ENCODE measurements at regions not wholly inside any gene's neighbourhood (a gene's known extent, or its start where the extent isn't known, plus 50 kb on each side); places are given as distances from the start of the nearest gene placed in this dataset.

- Histone ChIP-seq H3K27me3 (ENCODE audit: insufficient read depth, low read length, poor library complexity, severe bottlenecking) (no peaks in the 10 kb centered on the region), H3K4me1 (ENCODE audit: insufficient read depth, low read length, poor library complexity, severe bottlenecking) (peaks cover 56% of the 10 kb centered on the region), H3K9ac (ENCODE audit: low read depth, low read length, poor library complexity, severe bottlenecking) (peak overlapping the region; percentile 51), H3F3A (ENCODE audit: low read depth) (peaks cover 15% of the 10 kb centered on the region), H4K20me1 (ENCODE audit: insufficient read depth, low read length, poor library complexity, severe bottlenecking) (no peaks in the 10 kb centered on the region), H2AFZ (ENCODE audit: low read length) (no peak overlapping the region), H3K9me2 (replicated peaks; ENCODE audit: low read depth, low read length) (no peaks in the 10 kb centered on the region), H3K79me2 (ENCODE audit: insufficient read depth, low read length) (no peaks in the 10 kb centered on the region), H3K9me3 (ENCODE audit: insufficient read depth, low read depth, low read length) (no peaks in the 10 kb centered on the region), H3K4me2 (ENCODE audit: low read depth, low read length, poor library complexity, severe bottlenecking) (peak overlapping the region; percentile 70), H3K4me3 (ENCODE audit: low read length, poor library complexity, severe bottlenecking) (peak overlapping the region; percentile 55), H3K36me3 (ENCODE audit: insufficient read depth, low read length) (no peaks in the 10 kb centered on the region)
- no peak for TF ChIP-seq EZH2phosphoT487 (IDR thresholded peaks at IDR 0.05; ENCODE audit: borderline replicate concordance)
- TF ChIP-seq, protein P1, sequence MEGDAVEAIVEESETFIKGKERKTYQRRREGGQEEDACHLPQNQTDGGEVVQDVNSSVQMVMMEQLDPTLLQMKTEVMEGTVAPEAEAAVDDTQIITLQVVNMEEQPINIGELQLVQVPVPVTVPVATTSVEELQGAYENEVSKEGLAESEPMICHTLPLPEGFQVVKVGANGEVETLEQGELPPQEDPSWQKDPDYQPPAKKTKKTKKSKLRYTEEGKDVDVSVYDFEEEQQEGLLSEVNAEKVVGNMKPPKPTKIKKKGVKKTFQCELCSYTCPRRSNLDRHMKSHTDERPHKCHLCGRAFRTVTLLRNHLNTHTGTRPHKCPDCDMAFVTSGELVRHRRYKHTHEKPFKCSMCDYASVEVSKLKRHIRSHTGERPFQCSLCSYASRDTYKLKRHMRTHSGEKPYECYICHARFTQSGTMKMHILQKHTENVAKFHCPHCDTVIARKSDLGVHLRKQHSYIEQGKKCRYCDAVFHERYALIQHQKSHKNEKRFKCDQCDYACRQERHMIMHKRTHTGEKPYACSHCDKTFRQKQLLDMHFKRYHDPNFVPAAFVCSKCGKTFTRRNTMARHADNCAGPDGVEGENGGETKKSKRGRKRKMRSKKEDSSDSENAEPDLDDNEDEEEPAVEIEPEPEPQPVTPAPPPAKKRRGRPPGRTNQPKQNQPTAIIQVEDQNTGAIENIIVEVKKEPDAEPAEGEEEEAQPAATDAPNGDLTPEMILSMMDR (conservative IDR thresholded peaks at IDR 0.05; ENCODE audit: low read length): no peak
Measured at GRCh38 chr20:22282696-22283095, 301.7 kb downstream of the FOXA2 start.

DNA sequence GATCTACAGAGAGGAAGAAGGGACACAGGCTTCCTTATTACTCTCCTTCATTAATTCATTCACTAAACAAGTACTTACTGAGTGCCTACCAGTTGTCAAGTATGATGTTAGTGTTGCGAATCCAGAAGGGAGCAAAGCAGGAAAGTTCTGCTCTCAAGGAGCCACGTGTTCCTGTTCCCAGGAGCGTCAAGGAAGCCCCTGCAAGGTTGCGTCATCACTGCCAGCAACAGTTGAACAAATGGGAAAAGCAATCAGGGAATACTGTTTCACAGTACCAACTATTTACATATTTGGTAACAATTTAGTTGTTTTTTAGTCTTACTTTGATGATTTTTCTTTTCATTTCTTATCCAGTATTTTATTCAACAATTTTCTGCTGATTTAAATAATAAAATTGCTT lies 310.0 kb downstream of the FOXA2 start:
- Histone ChIP-seq H3K4me3 (ENCODE audit: low read length, poor library complexity, severe bottlenecking) (no peak overlapping the region), H3K9me3 (ENCODE audit: insufficient read depth, low read depth, low read length) (no peaks in the 10 kb centered on the region; the same call in 1 of the 2 replicates), H3K9ac (ENCODE audit: low read depth, low read length, poor library complexity, severe bottlenecking) (no peak overlapping the region), H3K4me1 (ENCODE audit: insufficient read depth, low read length, poor library complexity, severe bottlenecking) (peaks cover 26% of the 10 kb centered on the region), H3K36me3 (ENCODE audit: insufficient read depth, low read length) (no peaks in the 10 kb centered on the region), H3K79me2 (ENCODE audit: insufficient read depth, low read length) (no peaks in the 10 kb centered on the region), H3K4me2 (ENCODE audit: low read depth, low read length, poor library complexity, severe bottlenecking) (no peak overlapping the region), H3K9me2 (replicated peaks; ENCODE audit: low read depth, low read length) (no peaks in the 10 kb centered on the region), H3F3A (ENCODE audit: low read depth) (no peaks in the 10 kb centered on the region), H2AFZ (ENCODE audit: low read length) (no peak overlapping the region), H3K27me3 (ENCODE audit: insufficient read depth, low read length, poor library complexity, severe bottlenecking) (no peaks in the 10 kb centered on the region), H4K20me1 (ENCODE audit: insufficient read depth, low read length, poor library complexity, severe bottlenecking) (no peaks in the 10 kb centered on the region)
- TF ChIP-seq, protein P1 (conservative IDR thresholded peaks at IDR 0.05; ENCODE audit: low read length): no peak
- TF ChIP-seq EZH2phosphoT487 (IDR thresholded peaks at IDR 0.05; ENCODE audit: borderline replicate concordance): no peak

DNA sequence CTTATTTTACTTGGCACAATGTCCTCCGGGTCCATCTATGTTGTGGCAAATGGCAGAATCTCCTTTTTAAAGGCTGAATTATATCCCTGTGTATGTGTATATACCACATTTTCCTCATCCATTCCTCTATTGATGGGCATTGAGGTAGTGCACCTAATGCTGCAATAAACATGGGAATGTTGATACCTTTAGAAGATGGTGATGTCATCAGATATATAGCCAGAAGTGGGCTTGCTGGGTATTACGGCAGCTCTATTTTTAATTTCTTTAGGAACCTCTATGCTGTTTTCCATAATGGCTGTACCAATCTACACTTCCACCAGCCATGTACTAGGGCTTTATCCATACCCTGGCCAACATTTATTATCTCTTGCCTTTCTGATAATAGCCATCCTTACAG lies 315.7 kb downstream of the FOXA2 start:
- H3K79me2 ChIP-seq (ENCODE audit: insufficient read depth, low read length): no peaks in the 10 kb centered on the region
- no peak overlapping the region for H3K9ac ChIP-seq (ENCODE audit: low read depth, low read length, poor library complexity, severe bottlenecking)
- TF ChIP-seq, protein P1 (conservative IDR thresholded peaks at IDR 0.05; ENCODE audit: low read length): no peak
- TF ChIP-seq EZH2phosphoT487 (IDR thresholded peaks at IDR 0.05; ENCODE audit: borderline replicate concordance): no peak
- H3K4me2 ChIP-seq (ENCODE audit: low read depth, low read length, poor library complexity, severe bottlenecking): no peak overlapping the region
- no peaks in the 10 kb centered on the region for H3K9me3 ChIP-seq (ENCODE audit: insufficient read depth, low read depth, low read length)
- no peaks in the 10 kb centered on the region for H3K36me3 ChIP-seq (ENCODE audit: insufficient read depth, low read length)
- H3K9me2 ChIP-seq (replicated peaks; ENCODE audit: low read depth, low read length): no peaks in the 10 kb centered on the region
- no peaks in the 10 kb centered on the region for H4K20me1 ChIP-seq (ENCODE audit: insufficient read depth, low read length, poor library complexity, severe bottlenecking)
- peaks cover 4% of the 10 kb centered on the region for H3K4me1 ChIP-seq (ENCODE audit: insufficient read depth, low read length, poor library complexity, severe bottlenecking)
- no peaks in the 10 kb centered on the region for H3K27me3 ChIP-seq (ENCODE audit: insufficient read depth, low read length, poor library complexity, severe bottlenecking)
- no peaks in the 10 kb centered on the region for H3F3A ChIP-seq (ENCODE audit: low read depth)
- H2AFZ ChIP-seq (ENCODE audit: low read length): no peak overlapping the region
- no peak overlapping the region for H3K4me3 ChIP-seq (ENCODE audit: low read length, poor library complexity, severe bottlenecking)

All from Loucy (cell line).